ENCODE measurements at regions not wholly inside any gene's neighbourhood (a gene's known extent, or its start where the extent isn't known, plus 50 kb on each side); places are given as distances from the start of the nearest gene placed in this dataset.

DNA sequence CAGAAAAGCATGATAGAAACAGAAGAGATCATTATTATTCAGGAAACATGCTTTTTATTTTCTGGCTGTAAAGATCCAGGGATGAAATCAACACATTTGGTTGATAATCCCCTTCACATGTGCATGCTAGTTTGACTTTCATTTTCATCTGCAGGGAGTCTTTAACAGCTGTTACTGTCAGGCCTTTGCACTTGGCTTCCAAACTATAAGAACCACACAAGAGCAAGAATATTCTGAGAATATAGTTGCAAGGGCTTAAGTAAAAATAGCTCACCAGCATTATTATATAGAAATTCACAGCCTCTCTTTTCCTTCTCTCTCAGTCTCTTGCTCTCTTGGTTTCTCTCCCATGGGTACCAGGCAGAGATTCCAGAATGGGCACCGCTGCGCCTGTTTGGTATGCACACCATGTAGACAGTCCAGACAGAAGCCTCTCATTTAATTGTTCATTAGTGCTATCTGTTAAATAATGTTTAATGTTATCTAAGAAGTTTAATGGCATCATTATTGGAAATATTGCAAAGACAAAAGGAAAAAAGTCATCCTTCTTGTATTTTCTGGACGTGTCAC lies 622.3 kb upstream of the PLXNA2 start:
- no peak for DNase-seq

DNA sequence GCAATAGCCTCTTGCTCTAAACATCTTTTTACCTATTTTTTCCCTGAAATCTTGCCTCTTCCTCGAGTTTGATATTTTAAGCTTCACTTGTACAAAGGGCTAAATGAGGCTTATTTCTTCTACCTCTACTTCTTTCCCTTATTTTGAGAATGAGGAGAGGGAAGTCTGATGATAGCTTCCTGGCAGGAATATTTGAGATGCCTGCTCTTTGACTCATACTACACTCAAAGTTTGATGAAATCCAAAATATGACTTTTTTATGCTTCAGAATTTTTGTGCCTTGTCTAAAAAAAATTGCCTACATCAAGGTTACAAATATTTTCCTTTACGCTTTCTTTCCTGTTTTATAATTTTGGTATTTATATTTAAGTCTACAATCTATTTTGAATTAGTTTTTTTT lies 624.4 kb upstream of the PLXNA2 start:
- no peak for DNase-seq

DNA sequence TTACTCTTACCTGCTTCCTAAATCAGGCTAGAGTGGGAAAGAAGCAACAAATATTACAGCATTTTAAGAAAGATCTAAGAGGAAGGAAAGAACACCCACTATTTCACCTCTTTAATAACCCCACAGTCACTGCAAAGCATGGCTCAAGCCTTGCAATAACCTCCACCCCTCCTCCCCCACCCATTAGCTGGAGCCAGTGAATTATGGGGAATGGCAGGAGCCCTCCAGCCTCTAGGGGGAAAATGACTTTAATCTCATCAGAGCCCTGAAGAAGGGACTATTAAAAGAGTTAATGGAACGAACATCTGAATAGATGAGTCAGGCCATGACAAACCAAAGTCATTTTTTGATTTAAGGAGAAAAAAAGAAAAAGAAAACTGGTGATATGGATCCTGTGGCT lies 630.7 kb upstream of the PLXNA2 start:
- DNase-seq: no peak

DNA sequence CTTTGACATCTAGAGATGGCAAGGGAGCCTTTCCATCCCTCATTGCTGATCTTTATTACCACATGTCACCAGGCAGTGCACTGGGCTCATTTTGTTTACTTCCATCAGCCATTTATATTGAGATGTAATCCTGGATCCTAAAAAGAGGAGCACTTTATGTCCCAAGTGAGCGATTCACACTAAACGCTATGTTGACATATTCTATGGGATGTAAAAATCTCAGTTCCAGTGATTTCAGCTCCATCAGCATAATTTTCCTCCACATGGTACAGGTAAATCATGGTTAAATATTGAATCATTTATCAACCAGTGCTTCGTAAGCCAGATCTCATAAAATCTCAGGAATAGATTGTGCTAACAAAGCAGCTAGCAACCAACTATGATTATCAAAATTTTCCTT lies 634.8 kb upstream of the PLXNA2 start:
- no peak for DNase-seq

DNA sequence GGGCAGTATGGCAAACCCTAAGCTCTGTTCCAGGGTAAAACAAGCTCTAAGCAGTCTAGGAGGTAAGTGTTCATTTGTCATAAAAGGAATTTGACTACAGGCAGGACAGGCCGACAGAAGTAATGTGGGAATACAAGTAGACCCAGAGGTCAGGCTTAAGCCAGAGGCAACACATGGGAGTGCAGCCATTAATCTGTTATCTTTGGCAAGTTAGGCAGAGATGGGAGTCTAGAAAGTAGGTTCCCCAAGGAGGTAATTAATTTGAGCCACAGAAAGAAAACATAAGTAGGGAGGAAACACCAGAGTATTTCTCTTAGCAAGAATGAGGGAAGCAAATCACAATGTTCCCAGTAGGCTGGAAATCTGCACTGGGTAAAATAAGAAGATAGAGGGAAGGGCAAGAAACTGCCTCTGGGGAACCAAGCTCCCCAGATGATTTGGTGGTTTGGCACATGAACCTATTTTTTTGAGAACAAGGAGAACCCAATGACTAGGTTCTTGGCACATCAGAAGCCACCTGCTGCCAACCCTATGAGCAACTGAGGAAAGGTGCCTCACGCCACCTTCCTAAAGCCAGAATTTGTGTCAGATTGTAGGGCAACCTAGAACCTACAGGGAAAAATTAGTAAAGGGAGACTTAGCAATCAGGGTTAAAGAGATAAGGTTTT lies 636.4 kb upstream of the PLXNA2 start:
- no peak for DNase-seq

DNA sequence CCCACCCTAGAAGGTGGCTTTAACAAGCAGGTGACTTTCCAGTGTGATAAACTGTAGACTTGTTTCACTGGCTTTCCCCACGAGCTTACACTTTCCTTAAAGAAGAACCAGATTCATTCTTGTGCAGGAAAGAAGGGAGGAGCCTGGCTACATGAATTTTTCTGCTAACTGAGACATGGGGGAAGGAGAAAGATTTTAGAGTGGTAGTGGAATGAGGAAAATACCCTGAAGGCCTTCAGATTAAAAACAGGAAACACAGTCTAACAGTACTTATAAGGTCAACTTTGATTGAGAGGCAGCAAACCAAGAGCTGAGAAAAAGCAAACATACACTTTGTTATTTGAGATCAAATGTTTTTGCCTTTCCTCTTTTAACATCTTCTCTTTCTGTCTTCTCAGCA lies 640.9 kb upstream of the PLXNA2 start:
- no peak for DNase-seq

DNA sequence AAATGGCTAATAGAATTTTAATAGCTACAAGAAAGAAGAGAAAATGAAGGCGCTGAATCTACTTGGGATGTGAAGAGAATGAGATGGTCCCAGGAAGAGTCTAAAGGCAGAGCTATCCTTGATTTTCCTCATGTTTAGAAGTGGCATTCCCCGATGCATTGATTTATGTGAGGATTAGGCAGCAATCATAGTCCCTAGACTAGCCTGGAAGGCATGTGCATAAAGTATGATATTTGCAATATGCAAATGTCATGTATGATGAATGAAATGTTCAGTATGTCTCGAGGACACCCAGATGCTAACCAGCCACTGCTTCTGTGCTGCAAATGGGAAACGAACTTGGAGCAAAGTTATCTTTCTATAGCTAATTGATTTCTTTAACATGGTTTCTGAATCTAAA lies 641.5 kb upstream of the PLXNA2 start:
- DNase-seq: no peak

DNA sequence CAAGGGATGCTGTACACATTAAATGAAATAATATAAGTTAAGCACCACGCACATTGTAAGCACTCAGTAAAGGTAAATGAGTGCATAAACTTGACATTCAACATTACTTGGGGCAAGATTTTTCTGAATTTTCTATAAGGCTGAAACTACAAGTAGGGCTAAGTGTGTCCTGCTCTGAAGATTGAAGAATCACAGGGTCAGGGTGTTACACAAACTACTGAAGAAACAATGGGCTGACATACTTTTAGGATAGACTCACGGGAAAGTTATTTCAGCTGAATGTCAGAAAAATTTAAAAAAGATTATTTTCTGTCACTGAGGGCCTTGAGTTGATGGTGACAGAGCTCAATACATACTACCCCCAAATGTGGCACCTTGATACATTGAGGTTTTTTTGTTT lies 644.2 kb upstream of the PLXNA2 start:
- no peak for DNase-seq

DNA sequence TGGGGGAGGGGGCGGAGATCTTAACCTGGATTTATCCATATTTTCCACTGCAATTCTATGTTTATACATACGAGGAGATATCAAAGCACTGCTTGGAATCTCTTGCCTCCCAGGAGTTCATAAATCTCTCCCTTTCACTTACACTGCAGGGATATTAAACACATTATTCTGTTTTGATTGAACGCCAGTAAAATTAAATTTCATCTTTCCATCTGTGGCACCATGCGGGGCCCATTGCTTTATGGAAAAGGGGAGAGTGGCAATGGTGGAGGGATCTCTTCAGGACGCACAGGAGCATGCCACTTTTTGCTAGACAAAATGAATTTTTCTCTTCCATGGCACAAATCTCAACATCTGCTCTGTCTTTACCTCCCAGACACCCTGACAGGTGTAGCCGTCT lies 648.0 kb upstream of the PLXNA2 start:
- no peak for DNase-seq

DNA sequence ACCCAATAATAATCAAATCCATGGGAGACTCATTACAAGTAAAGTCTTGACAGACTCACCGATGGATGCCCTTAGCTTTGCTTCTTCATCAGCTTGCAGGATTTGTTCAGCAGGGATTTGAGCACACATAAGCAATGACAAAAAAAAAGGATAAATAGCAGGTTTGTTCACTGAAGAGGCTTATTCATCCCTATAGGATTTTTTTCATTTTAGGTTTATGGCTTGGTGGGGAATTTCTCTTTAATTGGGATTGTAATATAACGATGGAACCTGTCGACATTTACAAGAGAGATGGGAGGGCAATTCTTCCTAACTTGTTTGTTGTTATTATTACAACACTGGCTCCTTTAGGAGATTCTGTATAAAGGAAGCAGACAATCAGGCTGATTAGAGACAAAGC lies 649.1 kb upstream of the PLXNA2 start:
- DNase-seq: no peak

DNA sequence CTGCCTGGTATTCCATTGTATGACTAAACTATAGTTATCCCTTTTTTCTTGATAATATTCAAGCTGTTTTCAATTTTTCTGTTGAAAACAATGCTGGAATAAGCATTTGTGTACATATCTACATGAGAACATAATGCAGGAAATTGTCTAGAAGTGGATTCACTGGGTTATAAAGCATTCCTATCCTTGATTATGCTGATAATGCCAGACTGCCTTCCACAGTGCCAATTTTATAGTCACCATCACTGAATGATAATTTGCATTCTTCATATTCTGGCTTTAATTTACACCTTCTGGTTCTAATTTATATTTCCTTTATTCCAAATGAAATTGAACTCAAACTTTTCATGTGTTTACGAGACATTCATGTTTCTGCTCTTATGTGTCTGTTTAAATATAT lies 651.0 kb upstream of the PLXNA2 start:
- DNase-seq: no peak

DNA sequence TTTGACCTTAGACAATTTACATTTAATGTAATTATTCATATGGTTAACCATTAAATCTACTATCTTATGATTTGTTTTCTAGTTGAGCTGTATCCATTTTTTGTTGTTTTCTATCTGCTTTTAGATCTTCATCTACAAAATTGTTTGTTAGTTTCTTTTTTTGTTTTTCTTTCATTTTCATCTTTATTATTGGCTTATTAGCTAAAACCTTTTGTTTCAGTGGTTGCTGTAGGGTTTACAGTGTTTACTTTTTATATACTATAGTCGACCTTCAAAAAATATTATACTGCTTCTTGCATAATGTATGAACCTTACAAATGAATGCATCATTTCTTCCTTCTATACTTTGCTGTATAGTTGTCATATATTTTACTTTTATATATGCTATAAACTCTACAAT lies 651.6 kb upstream of the PLXNA2 start:
- no peak for DNase-seq

DNA sequence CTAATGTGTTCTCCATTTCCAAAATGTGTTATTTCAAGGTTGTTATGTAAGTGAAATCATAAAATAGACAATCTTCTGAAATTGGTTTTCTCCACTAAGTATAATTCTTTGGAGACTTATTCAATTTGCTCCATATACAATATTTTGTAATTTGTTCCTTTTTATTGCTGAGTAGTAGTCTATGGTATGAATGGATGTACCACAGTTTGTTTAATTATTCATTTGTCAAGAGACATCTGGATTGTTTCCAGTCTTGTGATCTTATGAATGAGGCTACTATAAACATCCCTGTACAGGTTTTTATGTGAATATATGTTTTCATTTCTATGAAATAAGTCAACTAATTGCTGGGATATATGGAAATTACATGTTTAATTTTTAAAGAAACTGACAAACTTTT lies 652.6 kb upstream of the PLXNA2 start:
- DNase-seq: no peak

DNA sequence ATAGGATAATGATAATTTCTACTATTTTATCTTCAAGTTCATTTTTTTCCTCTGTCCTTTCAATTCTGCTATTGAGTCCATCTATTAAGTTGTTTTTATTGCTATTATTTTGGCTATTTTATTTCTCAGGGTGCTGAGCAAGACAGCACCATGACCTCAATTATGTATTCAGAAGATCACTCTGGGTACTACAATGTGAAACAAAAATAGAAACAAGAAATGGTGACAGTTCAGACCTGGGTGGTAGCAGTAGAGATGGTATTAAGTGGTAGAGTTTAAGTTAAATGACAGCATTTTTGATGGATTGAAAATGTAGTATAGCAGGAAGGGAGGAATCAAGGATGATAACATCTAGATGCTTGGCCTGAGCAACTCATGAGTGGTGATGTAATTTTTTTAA lies 655.3 kb upstream of the PLXNA2 start:
- DNase-seq: no peak

DNA sequence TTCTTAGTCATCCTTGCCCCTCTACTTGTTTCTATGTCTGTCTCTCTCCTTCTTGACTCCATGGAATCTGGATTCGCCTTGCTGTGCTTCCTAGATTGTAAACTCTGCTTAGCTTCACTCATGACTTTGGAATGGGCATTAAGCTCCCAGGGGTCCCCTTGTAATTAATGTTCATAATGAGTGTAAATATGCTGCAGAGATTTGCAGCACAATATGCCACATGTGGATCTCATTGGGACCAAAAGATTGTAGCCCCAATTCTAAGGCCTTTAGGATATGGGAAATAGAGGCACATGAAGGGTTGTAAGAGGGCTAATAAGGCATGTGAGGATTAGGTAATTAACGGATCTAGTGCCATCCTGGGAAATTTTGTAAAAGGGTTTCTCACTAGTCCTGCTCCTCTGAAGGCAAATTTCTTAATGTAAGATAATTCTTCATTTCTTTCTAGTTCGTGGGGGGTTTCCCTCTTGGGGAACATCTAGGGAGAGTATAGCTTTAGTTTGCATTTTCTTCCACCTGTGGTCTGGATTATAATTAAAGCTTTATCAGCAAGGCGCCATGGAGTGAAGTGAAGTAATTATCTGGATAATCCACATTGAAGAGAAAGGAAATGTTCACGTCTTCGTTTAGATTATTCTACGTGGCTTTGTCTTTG lies 659.2 kb upstream of the PLXNA2 start:
- no peak for DNase-seq

DNA sequence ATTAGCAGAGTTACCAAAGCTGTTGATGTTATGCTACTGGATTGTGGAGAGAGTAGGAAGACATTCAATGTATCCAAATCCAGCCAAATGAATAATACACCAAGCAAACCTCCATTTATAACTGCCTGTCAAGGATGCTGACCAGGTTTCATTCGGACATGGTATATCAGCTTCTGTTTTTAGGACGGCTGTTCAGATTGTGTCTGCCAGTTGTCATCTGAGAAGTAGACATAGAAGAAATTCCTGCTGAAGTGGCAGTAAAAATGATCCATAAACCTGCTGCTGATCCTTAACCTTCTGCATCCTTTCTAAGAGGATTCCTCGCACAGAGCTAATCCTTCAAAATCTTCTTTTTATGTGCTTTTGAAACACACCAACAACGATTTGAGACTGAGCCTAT lies 663.6 kb upstream of the PLXNA2 start:
- DNase-seq: no peak

DNA sequence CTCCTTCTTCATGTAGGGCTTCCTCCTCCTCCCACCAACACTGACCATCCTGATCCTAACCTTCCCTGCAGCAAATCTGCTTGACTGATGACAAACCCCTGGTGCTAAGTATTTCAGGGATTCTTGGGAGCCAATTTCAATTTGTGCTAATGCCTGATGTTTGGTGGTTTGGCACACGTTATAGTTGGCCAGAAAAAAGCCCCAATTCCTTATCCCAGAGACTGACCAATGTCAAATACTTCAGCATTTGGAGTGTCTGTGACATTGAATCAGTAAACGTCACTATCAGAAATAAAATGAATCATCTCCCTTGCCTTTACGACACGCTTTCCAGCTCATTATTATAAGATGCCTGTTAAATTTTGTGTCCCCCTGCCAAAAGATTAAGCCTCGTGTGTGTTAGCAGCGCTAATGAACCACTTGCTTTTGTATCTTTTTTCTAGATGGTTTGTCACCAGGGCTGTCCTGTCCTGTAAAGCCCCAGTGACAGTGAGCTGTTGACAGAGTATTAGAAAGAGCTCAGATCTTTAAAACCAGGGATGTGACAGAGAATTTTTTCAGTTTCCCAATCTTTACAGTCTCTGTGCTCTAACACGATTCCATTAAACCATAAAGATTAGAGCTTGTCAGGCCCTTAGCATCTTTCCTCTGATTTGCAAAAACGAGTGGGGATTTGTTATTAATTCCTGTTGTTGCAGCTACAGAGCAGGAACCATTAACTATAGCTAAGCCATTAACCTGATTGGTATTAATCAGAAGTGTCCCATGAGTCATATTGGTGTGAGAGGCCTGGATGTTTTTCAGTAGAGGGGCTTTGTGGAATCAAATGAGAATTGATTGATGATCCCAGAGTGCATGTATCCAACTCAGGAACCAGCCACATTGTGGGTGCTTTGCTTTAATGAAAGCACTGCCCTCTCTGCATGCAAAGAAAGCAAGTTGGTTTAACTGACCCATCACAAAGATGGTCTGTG lies 665.1 kb upstream of the PLXNA2 start:
- no peak for DNase-seq

DNA sequence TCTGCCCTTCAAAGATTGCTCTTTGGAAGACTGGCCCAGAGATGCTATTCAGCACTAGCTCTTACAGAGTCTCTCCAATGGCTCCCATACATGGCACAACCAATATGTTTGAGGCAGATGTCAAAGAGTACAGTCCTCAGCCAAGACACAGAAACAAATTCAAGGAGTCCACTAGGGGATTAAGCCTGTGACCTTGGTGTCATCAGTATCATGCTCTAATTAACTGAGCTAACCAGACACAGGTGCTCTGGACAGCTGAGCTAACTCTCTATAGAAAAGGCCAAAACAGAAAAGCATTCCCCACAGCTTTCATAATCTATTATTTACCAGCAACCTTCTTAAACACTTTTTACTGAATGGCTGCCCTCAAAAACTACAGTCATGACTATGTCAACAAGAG lies 666.0 kb upstream of the PLXNA2 start:
- no peak for DNase-seq

DNA sequence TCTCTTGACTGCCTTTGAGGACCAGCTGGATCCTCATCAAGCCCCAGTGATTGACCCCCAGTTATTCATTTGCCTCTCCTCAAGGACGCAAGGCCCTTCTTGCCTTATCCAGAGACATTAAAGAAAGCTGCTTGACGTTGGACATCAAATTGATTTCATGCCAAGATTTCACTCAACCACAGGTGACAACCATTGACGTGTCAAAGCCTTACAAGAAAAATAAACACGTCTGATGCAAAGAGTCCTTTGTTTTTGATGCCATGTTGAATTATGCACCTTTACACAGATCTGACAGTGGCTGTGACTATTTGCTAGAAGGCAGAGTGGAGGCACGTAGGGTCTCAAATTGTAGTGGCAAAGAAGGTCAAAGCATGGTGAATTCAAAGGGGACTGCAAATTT lies 666.2 kb upstream of the CAMK1G start:
- DNase-seq: no peak

DNA sequence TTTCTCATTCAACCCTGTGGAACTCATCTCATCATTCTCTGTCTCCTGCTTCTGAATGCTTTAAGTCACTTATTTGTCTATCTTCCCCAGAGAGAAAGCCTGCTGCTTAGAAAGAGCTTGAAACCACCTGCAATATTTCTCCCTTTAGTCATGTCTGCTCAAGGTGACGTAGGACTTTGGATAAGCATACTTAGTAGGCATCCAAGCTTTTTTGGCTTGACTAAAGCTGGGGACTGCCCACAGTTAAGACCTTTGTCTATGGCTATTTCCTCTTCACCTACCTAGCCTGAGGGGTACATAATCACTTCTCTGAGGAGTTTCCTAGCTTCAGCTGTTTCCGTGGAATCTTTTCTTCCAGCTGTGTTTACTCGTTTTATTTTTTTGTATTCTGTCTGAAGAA lies 665.8 kb upstream of the CAMK1G start:
- DNase-seq: no peak

DNA sequence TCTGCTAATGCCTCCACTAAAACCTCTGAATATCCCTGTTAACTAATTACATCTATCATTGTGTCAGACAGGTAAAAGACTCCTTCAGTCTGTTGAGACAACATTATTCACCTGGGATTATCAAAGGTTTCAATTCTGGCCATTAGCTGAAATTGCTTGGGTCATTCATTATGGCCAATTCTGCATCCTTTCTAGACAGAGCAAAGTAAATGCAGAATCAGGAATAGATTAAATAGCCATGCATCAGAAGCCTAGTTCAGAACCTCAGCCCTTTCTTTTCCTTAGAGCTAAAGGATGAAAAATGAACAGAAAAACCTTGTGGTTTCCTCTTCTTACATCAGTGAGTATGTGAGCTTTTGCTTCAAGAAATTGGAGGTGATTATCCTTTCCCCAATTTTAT lies 665.4 kb upstream of the CAMK1G start:
- no peak for DNase-seq

DNA sequence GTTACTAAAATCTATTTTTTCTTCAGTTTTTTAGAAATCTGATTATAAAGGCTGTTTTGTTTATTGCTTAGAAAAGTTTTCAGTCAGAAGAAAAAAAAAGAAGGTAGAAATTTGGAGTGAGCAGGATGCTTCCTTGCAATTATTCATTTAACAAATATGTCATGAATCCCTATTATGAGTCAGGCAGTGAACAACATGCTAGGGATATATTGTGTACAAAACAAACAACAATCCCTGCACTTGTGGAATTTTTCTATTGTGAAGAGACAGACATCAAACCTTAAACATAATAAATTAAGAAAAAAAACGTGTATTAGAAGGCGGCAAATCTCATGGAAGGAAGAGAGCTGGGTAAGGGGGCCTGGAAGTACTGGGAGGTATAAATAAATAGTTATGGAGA lies 664.1 kb upstream of the CAMK1G start:
- no peak for DNase-seq

DNA sequence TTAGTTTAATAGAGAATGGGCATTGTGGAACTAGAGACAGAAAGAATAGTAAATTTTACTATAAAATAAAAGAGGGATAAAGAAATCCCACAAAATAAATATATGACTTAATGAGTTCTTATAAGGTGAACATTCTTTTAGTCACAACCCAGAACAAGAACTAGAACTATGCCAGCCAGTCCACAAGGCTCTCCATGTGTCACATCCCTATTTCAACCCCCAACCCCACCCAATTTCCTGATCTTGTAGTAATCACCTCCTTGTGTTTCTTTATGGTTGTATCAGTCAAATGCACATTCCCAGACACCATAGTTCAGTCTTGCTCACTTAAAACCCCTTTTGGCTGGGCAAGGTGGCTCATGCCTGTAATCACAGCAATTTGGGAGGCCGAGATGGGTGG lies 662.3 kb upstream of the CAMK1G start:
- no peak for DNase-seq

DNA sequence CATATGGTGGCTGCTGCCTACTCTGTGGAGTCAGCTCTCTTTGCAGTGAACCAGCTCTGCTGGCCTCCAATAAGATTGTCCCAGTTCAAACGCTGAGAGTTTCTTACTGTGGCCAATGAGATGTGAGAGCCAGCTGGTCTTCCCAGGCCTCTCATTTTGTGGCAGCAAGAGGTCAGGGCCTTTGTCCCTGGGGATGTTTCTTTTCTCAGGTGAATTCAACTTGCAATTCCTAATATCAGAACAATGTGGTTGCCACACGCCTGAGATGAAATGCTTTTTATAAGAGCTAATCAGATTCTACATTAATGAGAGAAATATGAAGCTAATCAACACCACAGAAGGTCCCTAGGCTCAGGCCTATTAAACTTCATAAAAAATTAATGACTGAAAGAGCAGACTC lies 660.1 kb upstream of the CAMK1G start:
- DNase-seq: no peak
